Ectodermal cell (in vitro differentiated cells): ENCODE measurements at regions not wholly inside any gene's neighbourhood (a gene's known extent, or its start where the extent isn't known, plus 50 kb on each side); places are given as distances from the start of the nearest gene placed in this dataset.

ENCODE experiments used
- H3K27ac ChIP-seq: 2 replicates; pipeline ENCODE4 v1.7.0; 2013; ENCODE audit warnings: mild to moderate bottlenecking, low read depth, low read length; ENCODE audit not compliant: insufficient read depth, poor library complexity, severe bottlenecking
- H3K27me3 ChIP-seq: 2 replicates; pipeline ENCODE4 v1.7.0; 2013; ENCODE audit warnings: mild to moderate bottlenecking, low read length; ENCODE audit not compliant: insufficient read depth, control insufficient read depth, poor library complexity, severe bottlenecking
- H3K36me3 ChIP-seq: one replicate; pipeline ENCODE4 v1.7.0; 2013; ENCODE audit warnings: low read length; ENCODE audit not compliant: control insufficient read depth, insufficient read depth
- H3K4me1 ChIP-seq: one replicate; pipeline ENCODE4 v1.7.0; 2013; ENCODE audit warnings: low read length; ENCODE audit not compliant: control insufficient read depth, insufficient read depth
- H3K4me3 ChIP-seq: 2 replicates; pipeline ENCODE4 v1.7.0; 2013; ENCODE audit warnings: low read depth, low read length, control low read depth; ENCODE audit not compliant: insufficient read depth
- H3K9me3 ChIP-seq: 2 replicates; pipeline ENCODE4 v1.7.0; 2013; ENCODE audit warnings: mild to moderate bottlenecking, low read length, moderate library complexity; ENCODE audit not compliant: control insufficient read depth
- WGBS, 2 experiments: methylation state at CpG; one replicate each; pipeline ENCODE4 v1.1.7; 2013; ENCODE audit warnings: missing lambda C conversion rate in 2 of 2; 5-methylcytosine and 5-hydroxymethylcytosine counted together

DNA sequence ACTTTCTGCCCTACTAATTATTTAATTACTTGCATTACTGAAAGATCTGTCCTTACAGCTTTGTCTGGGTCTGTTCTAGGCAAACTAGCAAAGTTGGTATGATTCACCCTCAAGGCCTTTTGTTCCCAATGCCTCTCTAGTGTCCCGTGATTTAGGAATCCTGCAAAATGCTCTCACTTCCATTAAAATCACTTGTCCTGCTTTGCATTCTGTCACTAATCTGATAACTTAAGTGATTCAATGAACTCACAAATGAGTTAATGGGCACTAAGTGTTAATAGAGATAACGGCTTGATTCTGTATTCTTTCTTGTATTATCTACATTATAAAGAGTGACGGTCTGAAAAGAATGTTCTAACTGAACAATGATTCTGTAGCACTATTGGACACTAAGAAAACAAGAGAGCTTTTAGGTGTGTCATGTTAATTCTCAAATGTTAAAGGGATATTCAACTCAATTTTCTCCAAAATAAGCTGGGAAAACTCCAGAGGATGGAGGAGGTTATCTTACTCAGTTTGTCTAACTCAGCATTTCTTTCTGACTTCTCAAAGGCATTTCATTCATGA is 697.3 kb downstream of the CETN3 start:
- Histone ChIP-seq H3K36me3 (no peaks in the 10 kb centered on the region), H3K27ac (no peak overlapping the region), H3K4me1 (no peaks in the 10 kb centered on the region), H3K27me3 (no peaks in the 10 kb centered on the region), H3K4me3 (no peak overlapping the region), H3K9me3 (no peaks in the 10 kb centered on the region)
- 82 to 90% methylated on average over 1 to 3 of the region's 3 CpGs for WGBS, 2 experiments

DNA sequence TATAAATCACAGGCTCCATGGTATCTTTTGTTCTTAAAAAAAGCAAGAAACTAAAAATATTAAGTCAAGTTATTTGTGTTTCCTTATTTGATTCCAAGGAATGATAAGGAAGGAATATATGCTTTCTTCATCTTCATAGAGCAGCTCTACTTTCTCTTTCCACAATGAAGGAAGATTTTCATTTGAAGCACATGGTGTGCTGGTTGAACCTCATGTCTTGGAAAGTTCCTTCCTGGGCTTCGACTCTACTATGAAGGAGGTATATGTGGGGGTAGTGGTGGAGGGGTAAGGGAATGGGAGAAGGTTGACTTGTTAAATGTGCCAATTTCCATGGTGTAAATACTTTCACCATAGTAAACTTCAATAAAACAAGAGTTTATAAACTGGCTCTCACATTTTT is 698.0 kb downstream of the CETN3 start:
- H3K36me3 ChIP-seq, result no peaks in the 10 kb centered on the region
- no peaks in the 10 kb centered on the region for H3K27me3 ChIP-seq
- H3K9me3 ChIP-seq, result no peaks in the 10 kb centered on the region
- H3K27ac ChIP-seq, result no peak overlapping the region
- no peak overlapping the region for H3K4me3 ChIP-seq
- no peaks in the 10 kb centered on the region for H3K4me1 ChIP-seq
- WGBS, 2 experiments, result 81 to 83% methylated on average over 1 of the region's 1 CpG

DNA sequence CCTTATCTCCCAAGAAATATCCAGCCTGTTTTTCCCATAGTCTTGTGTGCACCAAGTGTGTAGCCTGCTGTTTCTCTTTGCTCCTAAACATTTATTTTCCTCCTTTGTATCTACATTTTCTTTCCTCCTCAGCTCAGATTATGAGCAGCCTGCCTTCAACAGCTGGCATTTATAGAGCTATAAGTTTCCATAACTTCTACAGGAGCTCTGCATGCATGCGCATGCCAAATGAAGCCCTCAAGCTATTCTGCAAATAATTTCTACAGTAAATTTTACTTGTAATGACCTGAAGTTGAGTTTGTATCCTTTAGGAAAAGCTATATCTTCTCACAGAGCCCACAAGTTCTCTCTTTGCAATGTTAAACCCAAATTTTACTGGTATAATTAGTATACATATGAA is 699.5 kb downstream of the CETN3 start:
- no peaks in the 10 kb centered on the region for H3K36me3 ChIP-seq
- peaks cover 3% of the 10 kb centered on the region for H3K4me1 ChIP-seq
- 88% methylated on average over 1 of the region's 1 CpG; no CpG with 5 or more reads in 1 of the 2 experiments for WGBS, 2 experiments
- no peaks in the 10 kb centered on the region for H3K27me3 ChIP-seq
- no peaks in the 10 kb centered on the region for H3K9me3 ChIP-seq
- H3K4me3 ChIP-seq, result no peak overlapping the region
- H3K27ac ChIP-seq, result no peak overlapping the region

DNA sequence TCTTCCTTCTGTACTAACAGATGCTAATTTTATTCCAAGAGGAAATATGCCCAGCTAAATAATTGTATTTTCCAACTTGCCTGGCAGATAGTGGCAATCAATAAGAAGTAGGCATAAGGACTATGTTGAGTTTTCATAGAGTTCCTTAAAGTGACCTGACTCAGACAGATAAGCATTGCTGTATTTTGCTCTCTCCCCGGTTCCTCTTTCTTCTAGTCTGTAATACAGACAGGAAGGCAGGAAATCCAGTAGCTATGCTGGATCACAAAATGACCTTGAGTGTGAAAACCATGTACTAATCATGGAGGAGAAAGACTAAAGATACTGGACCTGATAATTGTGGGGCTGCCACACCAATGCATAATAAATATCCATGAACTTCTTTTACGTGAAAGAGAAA is 701.7 kb downstream of the CETN3 start:
- Histone ChIP-seq H3K4me3 (no peak overlapping the region), H3K27me3 (no peaks in the 10 kb centered on the region), H3K9me3 (no peaks in the 10 kb centered on the region), H3K27ac (no peak overlapping the region), H3K4me1 (peaks cover 16% of the 10 kb centered on the region), H3K36me3 (no peaks in the 10 kb centered on the region)
- WGBS, 2 experiments, result 89 to 100% methylated on average over 1 of the region's 2 CpGs

DNA sequence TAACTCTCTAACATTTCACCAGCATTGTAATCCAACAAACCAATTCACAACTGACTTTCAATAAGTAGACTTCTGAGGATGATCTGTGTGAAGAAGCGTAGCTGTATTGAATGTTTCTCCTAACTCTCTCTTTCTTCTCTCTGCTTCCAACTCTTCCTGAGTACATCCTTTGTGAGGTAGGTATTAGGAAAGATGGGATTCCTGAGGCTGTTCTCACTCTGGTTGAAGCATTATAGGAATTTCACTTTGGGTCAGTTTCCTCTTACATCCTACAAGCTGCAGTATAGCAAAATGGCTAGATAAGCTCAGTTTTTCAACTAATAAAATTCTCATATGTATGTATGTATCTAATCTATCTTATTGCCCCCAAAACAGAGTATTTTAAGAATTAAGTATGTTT is 702.8 kb downstream of the CETN3 start:
- Histone ChIP-seq H3K27me3 (no peaks in the 10 kb centered on the region), H3K27ac (no peak overlapping the region), H3K9me3 (no peaks in the 10 kb centered on the region), H3K4me3 (no peak overlapping the region), H3K4me1 (peaks cover 16% of the 10 kb centered on the region), H3K36me3 (no peaks in the 10 kb centered on the region)
- WGBS, 2 experiments, result 100% methylated on average over 1 of the region's 1 CpG; no CpG with 5 or more reads in 1 of the 2 experiments

DNA sequence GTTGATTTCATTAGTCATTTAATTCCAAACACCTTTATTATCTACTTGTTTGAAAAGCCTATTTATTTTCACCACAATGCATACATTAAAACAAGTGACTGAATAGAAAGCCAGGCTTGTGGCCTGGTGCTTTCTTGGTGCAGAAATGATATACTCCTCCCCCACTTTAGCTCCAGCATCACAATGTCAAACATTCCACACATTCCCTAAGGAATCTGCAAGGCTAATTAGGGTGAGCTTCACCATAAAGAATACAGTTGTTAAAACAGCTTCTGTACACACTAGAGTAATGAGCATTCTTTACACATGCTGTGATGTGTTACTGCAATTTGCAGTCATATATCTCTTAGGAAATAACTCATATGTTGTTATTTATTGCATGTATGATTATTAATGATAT is 705.7 kb downstream of the CETN3 start:
- Histone ChIP-seq H3K9me3 (no peaks in the 10 kb centered on the region), H3K4me3 (no peak overlapping the region), H3K4me1 (peaks cover 16% of the 10 kb centered on the region), H3K27ac (peak overlapping the region; percentile 65), H3K36me3 (no peaks in the 10 kb centered on the region), H3K27me3 (no peaks in the 10 kb centered on the region)

DNA sequence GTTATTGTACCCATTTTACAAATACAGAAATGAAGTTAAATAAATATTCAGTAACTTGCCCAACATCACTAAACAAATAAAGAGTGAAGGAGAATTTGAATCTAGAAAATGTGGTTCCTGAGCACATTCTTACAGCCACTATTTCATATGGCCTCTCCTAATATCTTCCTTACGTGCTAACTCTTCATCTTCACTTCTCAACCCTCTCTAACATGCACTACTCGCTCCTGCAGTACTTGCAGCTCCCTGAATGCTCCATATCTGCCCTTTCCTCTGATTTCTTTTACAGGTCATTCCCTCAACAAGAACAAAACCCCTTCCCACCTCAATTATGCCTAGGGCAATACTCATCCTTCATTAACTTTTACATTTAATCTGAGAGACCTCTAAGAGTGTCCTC is 711.5 kb downstream of the CETN3 start:
- WGBS, 2 experiments, result 66 to 67% methylated on average over 2 of the region's 2 CpGs
- Histone ChIP-seq H3K27ac (no peak overlapping the region), H3K4me1 (no peaks in the 10 kb centered on the region), H3K4me3 (no peak overlapping the region), H3K36me3 (no peaks in the 10 kb centered on the region), H3K27me3 (no peaks in the 10 kb centered on the region), H3K9me3 (no peaks in the 10 kb centered on the region)

DNA sequence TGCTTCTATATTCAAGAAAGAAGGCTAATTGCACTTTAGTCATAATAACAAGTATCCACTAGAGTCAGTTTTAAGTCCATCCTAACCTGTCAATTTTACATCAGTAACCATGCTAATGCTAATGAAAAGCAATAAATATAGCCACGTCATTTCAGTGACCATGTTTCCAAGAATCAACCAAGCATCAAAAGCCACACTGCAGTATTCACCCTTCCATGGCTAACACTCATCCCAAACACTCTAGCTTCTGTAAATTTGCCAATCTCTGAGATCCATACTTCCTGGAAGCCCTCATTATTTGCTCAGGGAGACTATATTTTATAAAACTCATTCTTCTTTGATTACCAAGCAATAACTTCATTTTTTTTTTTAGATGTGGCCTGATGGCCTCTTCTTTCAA is 712.0 kb downstream of the CETN3 start:
- no peaks in the 10 kb centered on the region for H3K9me3 ChIP-seq
- no peaks in the 10 kb centered on the region for H3K36me3 ChIP-seq
- no peaks in the 10 kb centered on the region for H3K4me1 ChIP-seq
- H3K27me3 ChIP-seq, result no peaks in the 10 kb centered on the region
- WGBS, 2 experiments, result 84 to 95% methylated on average over 1 of the region's 1 CpG
- no peak overlapping the region for H3K4me3 ChIP-seq
- H3K27ac ChIP-seq, result no peak overlapping the region

DNA sequence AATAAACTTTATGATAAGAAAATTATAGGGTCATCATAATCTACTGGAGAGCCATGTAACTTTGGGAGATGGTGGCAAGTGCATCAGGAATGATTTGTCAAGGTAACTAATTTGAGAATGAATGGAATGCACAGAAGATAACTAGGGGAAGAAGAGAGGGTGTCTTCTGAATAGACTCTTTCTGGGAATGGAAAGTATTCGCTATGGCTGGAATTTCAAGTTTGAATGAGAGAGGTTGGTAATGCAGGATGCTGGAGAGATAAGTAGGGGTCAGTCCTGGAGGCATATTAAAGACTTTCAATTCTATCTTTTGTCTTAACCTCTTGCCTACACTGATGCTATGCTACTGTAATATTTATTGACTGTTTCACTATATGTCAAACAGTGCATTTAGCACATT is 714.2 kb downstream of the CETN3 start:
- 88 to 89% methylated on average over 1 of the region's 1 CpG for WGBS, 2 experiments

DNA sequence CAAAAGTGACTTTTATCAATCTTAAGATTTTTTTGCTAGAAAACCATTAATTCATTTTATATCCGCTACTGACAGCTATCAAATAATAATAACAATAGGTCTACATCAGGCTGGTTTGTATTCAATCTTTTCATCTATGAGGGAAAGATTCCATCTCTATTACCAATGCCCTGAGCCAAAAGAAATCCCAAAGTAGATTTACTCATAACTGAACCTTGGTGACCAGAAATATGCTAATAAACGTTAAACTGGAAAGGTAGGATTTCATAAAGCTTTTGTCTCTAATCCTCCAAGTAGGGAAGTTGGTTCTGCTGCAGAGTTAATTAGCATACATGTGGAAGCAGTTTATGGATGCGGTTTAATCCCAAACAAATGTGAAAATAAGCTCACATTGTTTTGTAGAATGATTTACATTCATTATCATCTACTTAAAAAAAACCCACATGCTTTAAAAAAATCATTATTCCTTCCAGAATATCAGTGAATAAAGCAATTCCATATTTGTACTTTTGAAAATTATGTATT is 715.5 kb downstream of the CETN3 start:
- 79 to 85% methylated on average over 2 of the region's 3 CpGs for WGBS, 2 experiments
- no peak overlapping the region for H3K27ac ChIP-seq
- no peaks in the 10 kb centered on the region for H3K9me3 ChIP-seq
- H3K36me3 ChIP-seq, result no peaks in the 10 kb centered on the region
- H3K4me1 ChIP-seq, result no peaks in the 10 kb centered on the region
- H3K4me3 ChIP-seq, result no peak overlapping the region
- no peaks in the 10 kb centered on the region for H3K27me3 ChIP-seq

More for the DNA sequence above, 714.2 kb downstream of the CETN3 start:
- no peak overlapping the region for H3K4me3 ChIP-seq
- H3K4me1 ChIP-seq, result no peaks in the 10 kb centered on the region
- H3K27ac ChIP-seq, result no peak overlapping the region
- H3K27me3 ChIP-seq, result no peaks in the 10 kb centered on the region
- no peaks in the 10 kb centered on the region for H3K36me3 ChIP-seq
- no peaks in the 10 kb centered on the region for H3K9me3 ChIP-seq

DNA sequence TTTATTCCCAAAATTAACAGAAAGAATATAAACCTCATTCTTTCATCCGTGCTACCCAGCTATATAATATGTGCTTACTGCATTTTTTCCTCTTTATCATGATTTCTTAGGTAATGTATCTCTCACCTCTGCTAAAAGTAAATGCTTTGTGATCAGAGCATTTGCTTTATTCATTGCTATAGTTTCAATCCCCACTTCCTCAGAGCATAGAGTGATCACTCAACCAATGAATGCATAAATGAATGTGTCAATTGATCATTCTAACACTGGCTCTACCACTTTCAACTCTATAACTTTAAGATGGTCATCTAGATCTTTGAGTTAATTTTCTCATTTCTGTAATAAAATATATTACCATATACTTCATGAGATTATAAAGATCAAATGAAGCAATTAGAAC is 719.2 kb downstream of the CETN3 start:
- H3K4me1 ChIP-seq, result no peaks in the 10 kb centered on the region
- no peak overlapping the region for H3K4me3 ChIP-seq
- 86% methylated on average over 1 of the region's 1 CpG; no CpG with 5 or more reads in 1 of the 2 experiments for WGBS, 2 experiments
- H3K36me3 ChIP-seq, result no peaks in the 10 kb centered on the region
- H3K27me3 ChIP-seq, result no peaks in the 10 kb centered on the region
- H3K9me3 ChIP-seq, result no peaks in the 10 kb centered on the region
- no peak overlapping the region for H3K27ac ChIP-seq
